Endothelial cell of umbilical vein (primary cell): ENCODE measurements at regions not wholly inside any gene's neighbourhood (a gene's known extent, or its start where the extent isn't known, plus 50 kb on each side); places are given as distances from the start of the nearest gene placed in this dataset.

ENCODE experiments used
- BruUV-seq: library from RNA; stranded (reverse); fragments of 400-500 nt; replicated peaks from 2 replicates; lab custom pipeline; 2021; lab: Mats Ljungman, UMichigan
- CTCF ChIA-PET: fragments of 300-600, 350-600 bp; sonication (Branson Sonifier 250); formaldehyde crosslinking; loops from one replicate; lab custom pipeline; 2021; ENCODE audit warnings: antibody characterized with exemption, inconsistent platforms; lab: Charles Lee
- POLR2A ChIA-PET: fragments of 300-600, 350-600 bp; sonication (Branson Sonifier 250); formaldehyde crosslinking; loops from one replicate; lab custom pipeline; 2021; ENCODE audit warnings: antibody characterized with exemption, inconsistent platforms; lab: Charles Lee
- DNase-seq: peaks from one replicate; pipeline ENCODE4 v3.0.0-alpha.2; 2011; ENCODE audit warnings: low read depth, low spot score
- FAIRE-seq: peaks from 2 replicates; lab custom pipeline; 2011; peaks lifted over from hg19 to GRCh38; lab: Jason Lieb, UNC
- H2AFZ ChIP-seq: 2 replicates; pipeline ENCODE4 v1.6.0; 2012; ENCODE audit warnings: low read depth, low read length, control low read depth, inconsistent platforms
- H3K27ac ChIP-seq: 2 replicates; pipeline ENCODE4 v1.5.1; 2011; ENCODE audit warnings: low read depth, mild to moderate bottlenecking, control low read depth, low read length, moderate library complexity; ENCODE audit not compliant: insufficient read depth
- H3K27me3 ChIP-seq, 2 experiments: 2 replicates each; pipeline versions ENCODE4 v1.6.0 to v1.6.1; 2011; ENCODE audit warnings: low read length in 2 of 2, mixed read lengths in 1 of 2; ENCODE audit not compliant: control insufficient read depth in 2 of 2, insufficient read depth in 2 of 2
- H3K36me3 ChIP-seq, 2 experiments: 2 replicates in 1 of 2; 3 replicates in 1 of 2; pipeline ENCODE4 v1.5.1; 2011; ENCODE audit warnings: low read length in 2 of 2, mild to moderate bottlenecking in 1 of 2, moderate library complexity in 1 of 2; ENCODE audit not compliant: control insufficient read depth in 2 of 2, insufficient read depth in 2 of 2; ENCODE audit errors: extremely low read depth in 1 of 2
- H3K4me1 ChIP-seq: 3 replicates; pipeline ENCODE4 v1.5.1; 2011; ENCODE audit warnings: mild to moderate bottlenecking, low read length; ENCODE audit not compliant: control insufficient read depth, insufficient read depth; ENCODE audit errors: extremely low read depth
- H3K4me2 ChIP-seq: 2 replicates; pipeline ENCODE4 v1.6.1; 2011; ENCODE audit warnings: low read length, control low read depth, mixed read lengths; ENCODE audit not compliant: insufficient read depth
- H3K4me3 ChIP-seq, 3 experiments: fragments of 200-600 bp in 1 of 3; sonication (generic), shearing (Covaris generic) in 1 of 3; replicated peaks in 1 of 3; 2 replicates each; pipeline ENCODE4 v1.5.1; 2011 to 2016; ENCODE audit warnings: control low read depth in 3 of 3, low read length in 3 of 3, mild to moderate bottlenecking in 2 of 3, inconsistent platforms in 1 of 3, low read depth in 1 of 3, moderate library complexity in 1 of 3; ENCODE audit not compliant: insufficient read depth in 1 of 3
- H3K79me2 ChIP-seq: 2 replicates; pipeline ENCODE4 v1.6.0; 2012; ENCODE audit warnings: low read length, inconsistent platforms; ENCODE audit not compliant: control insufficient read depth, insufficient read depth
- H3K9ac ChIP-seq: replicated peaks from 2 replicates; pipeline ENCODE3; 2011; ENCODE audit warnings: low read length, control low read depth; ENCODE audit not compliant: insufficient read depth; ENCODE audit errors: extremely low read depth
- H3K9me1 ChIP-seq: replicated peaks from 3 replicates; pipeline ENCODE4 v1.6.0; 2011; ENCODE audit warnings: mild to moderate bottlenecking, low read length; ENCODE audit not compliant: control insufficient read depth, insufficient read depth; ENCODE audit errors: extremely low read depth
- H3K9me3 ChIP-seq: replicated peaks from 2 replicates; pipeline ENCODE4 v1.5.1; 2012; ENCODE audit warnings: low read length, inconsistent platforms; ENCODE audit not compliant: control insufficient read depth, insufficient read depth
- H4K20me1 ChIP-seq: replicated peaks from 2 replicates; pipeline ENCODE3; 2011; ENCODE audit warnings: mild to moderate bottlenecking, low read length; ENCODE audit not compliant: control insufficient read depth, insufficient read depth; ENCODE audit errors: extremely low read depth
- EZH2 ChIP-seq: IDR thresholded peaks from 2 replicates; pipeline ENCODE4 v1.6.1; 2012; ENCODE audit warnings: borderline replicate concordance, low read depth, mild to moderate bottlenecking, moderate library complexity, low read length, inconsistent platforms; ENCODE audit not compliant: severe bottlenecking
- FOS ChIP-seq: IDR thresholded peaks from 2 replicates; pipeline ENCODE4 v1.6.1; 2011; ENCODE audit warnings: mild to moderate bottlenecking, low read length, moderate library complexity, borderline replicate concordance; ENCODE audit not compliant: insufficient read depth
- GATA2 ChIP-seq: IDR thresholded peaks from 2 replicates; pipeline ENCODE4 v1.7.0; 2011; ENCODE audit warnings: low read depth, mild to moderate bottlenecking, moderate library complexity, mixed read lengths, low read length; ENCODE audit not compliant: insufficient read length, insufficient read depth
- JUN ChIP-seq: IDR thresholded peaks from 2 replicates; pipeline ENCODE4 v1.6.1; 2011; ENCODE audit warnings: borderline replicate concordance, low read depth; ENCODE audit not compliant: insufficient read length, insufficient read depth
- MYC ChIP-seq: IDR thresholded peaks from one replicate; pipeline ENCODE4 v1.6.1; 2011; ENCODE audit warnings: mild to moderate bottlenecking, low read depth, low read length
- POLR2A ChIP-seq: IDR thresholded peaks from 2 replicates; pipeline ENCODE4 v1.6.1; 2012; ENCODE audit warnings: low read depth, mild to moderate bottlenecking, control low read depth, low read length
- POLR2AphosphoS5 ChIP-seq: IDR thresholded peaks from 2 replicates; pipeline ENCODE4 v1.6.1; 2012; ENCODE audit warnings: low read depth, mild to moderate bottlenecking, control low read depth, low read length, moderate library complexity; ENCODE audit not compliant: insufficient read depth
- dilution Hi-C: fragments of 300-500 bp; cut with MboI; formaldehyde crosslinking; loops from one replicate; pipeline ENCODE4 v1.15.0; 2019; ENCODE audit warnings: low sequenced_read_pairs; ENCODE audit not compliant: extremely low pct_ligation_motif_present
- intact Hi-C: fragments of 100-400 bp; cut with micrococcal nuclease; formaldehyde crosslinking; loops from one replicate; pipeline ENCODE4 v1.10.0; 2022
- TF ChIP-seq, protein P1 (sequence below), 2 donors: IDR thresholded peaks; 1 replicate in 1 of 2; 2 replicates in 1 of 2; pipeline ENCODE4 v1.5.1; 2011; ENCODE audit warnings: low read length in 2 of 2, mild to moderate bottlenecking in 2 of 2, moderate library complexity in 2 of 2, control low read depth in 1 of 2, inconsistent platforms in 1 of 2, low read depth in 1 of 2; ENCODE audit not compliant: insufficient read depth in 1 of 2; ENCODE audit errors: extremely low read depth in 1 of 2
- TF ChIP-seq, protein P2 (sequence below): IDR thresholded peaks from 2 replicates; pipeline ENCODE4 v1.6.1; 2011; ENCODE audit not compliant: insufficient read depth, insufficient read length

DNA sequence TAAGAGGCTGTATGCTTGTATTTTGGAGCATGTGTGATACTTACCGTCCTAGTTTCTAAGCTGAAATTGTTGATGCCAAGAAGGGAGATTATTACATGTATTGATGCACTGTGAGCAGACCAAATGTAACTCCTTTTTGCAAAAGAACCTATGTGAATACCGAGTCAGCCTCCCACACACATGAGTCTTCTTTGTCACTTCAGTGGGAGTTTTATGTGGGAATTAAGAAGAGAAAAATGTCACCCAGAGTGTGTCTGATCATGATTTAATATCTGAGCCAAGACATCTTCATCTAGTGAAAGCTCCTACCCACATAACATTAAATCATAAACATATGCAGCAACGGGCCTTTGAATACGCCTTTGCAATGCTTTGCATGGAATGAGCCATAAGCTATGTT is 380.3 kb upstream of the ACTBL2 start:
- Histone ChIP-seq H4K20me1 (no peaks in the 10 kb centered on the region), H3K36me3 (no peaks in the 10 kb centered on the region), H3K9ac (no peak overlapping the region), H3K4me3 (no peak overlapping the region), H3K4me2 (no peak overlapping the region), H3K27ac (no peak overlapping the region), H2AFZ (no peak overlapping the region), H3K79me2 (no peaks in the 10 kb centered on the region), H3K9me3 (no peaks in the 10 kb centered on the region), H3K9me1 (no peaks in the 10 kb centered on the region), H3K4me1 (no peaks in the 10 kb centered on the region), H3K27me3 (no peaks in the 10 kb centered on the region)
- DNase-seq (no peak), FAIRE-seq (no peak)
- BruUV-seq, result no TSS peak
- TF ChIP-seq POLR2A (no peak), EZH2 (no peak), GATA2 (no peak), JUN (no peak)
- TF ChIP-seq, protein P1, sequence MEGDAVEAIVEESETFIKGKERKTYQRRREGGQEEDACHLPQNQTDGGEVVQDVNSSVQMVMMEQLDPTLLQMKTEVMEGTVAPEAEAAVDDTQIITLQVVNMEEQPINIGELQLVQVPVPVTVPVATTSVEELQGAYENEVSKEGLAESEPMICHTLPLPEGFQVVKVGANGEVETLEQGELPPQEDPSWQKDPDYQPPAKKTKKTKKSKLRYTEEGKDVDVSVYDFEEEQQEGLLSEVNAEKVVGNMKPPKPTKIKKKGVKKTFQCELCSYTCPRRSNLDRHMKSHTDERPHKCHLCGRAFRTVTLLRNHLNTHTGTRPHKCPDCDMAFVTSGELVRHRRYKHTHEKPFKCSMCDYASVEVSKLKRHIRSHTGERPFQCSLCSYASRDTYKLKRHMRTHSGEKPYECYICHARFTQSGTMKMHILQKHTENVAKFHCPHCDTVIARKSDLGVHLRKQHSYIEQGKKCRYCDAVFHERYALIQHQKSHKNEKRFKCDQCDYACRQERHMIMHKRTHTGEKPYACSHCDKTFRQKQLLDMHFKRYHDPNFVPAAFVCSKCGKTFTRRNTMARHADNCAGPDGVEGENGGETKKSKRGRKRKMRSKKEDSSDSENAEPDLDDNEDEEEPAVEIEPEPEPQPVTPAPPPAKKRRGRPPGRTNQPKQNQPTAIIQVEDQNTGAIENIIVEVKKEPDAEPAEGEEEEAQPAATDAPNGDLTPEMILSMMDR (IDR thresholded peaks at IDR 0.05; ENCODE audit: extremely low read depth in 1 of 2, insufficient read depth in 1 of 2, low read depth in 1 of 2, low read length in 2 of 2), result no peak
- intact Hi-C loops (no loop called here), dilution Hi-C loops (no loop called here)
- CTCF ChIA-PET, result interaction anchor here (1.0 kb wide), 1 partner anchor 84 kb away, joined by 6 read pairs; no protein-coding TSS in a partner anchor
- POLR2A ChIA-PET, result no interaction called here

GRCh38 chr5:57862471-57862911 is 379.9 kb upstream of the ACTBL2 start:
- H3K36me3 ChIP-seq, result no peaks in the 10 kb centered on the region
- H3K27me3 ChIP-seq, result no peaks in the 10 kb centered on the region
- no peak for DNase-seq
- POLR2A ChIA-PET, result no interaction called here
- H4K20me1 ChIP-seq, result no peaks in the 10 kb centered on the region
- no peaks in the 10 kb centered on the region for H3K79me2 ChIP-seq
- no peak overlapping the region for H3K27ac ChIP-seq
- H3K9me3 ChIP-seq, result no peaks in the 10 kb centered on the region
- H3K4me2 ChIP-seq, result no peak overlapping the region
- no peak overlapping the region for H2AFZ ChIP-seq
- no peaks in the 10 kb centered on the region for H3K9me1 ChIP-seq
- H3K9ac ChIP-seq, result no peak overlapping the region
- intact Hi-C loops (no loop called here), dilution Hi-C loops (no loop called here)
- FAIRE-seq, result no peak
- no peak overlapping the region for H3K4me3 ChIP-seq
- no peaks in the 10 kb centered on the region for H3K4me1 ChIP-seq
- CTCF ChIA-PET, result no interaction called here
- no TSS peak for BruUV-seq
- no peak for TF ChIP-seq FOS
- TF ChIP-seq POLR2A, result no peak
- TF ChIP-seq, protein P1 (IDR thresholded peaks at IDR 0.05; ENCODE audit: extremely low read depth in 1 of 2, insufficient read depth in 1 of 2, low read depth in 1 of 2, low read length in 2 of 2), result no peak
- TF ChIP-seq MYC, result no peak
- TF ChIP-seq GATA2, result no peak
- TF ChIP-seq POLR2AphosphoS5, result no peak
- TF ChIP-seq JUN, result no peak
- TF ChIP-seq EZH2, result no peak
- TF ChIP-seq, protein P2, sequence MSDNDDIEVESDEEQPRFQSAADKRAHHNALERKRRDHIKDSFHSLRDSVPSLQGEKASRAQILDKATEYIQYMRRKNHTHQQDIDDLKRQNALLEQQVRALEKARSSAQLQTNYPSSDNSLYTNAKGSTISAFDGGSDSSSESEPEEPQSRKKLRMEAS, result no peak
